Naive thymus-derived CD8-positive, alpha-beta T cell (primary cell): ENCODE measurements at regions not wholly inside any gene's neighbourhood (a gene's known extent, or its start where the extent isn't known, plus 50 kb on each side); places are given as distances from the start of the nearest gene placed in this dataset.

Experiments
- ATAC-seq, 2 donors: fragments of 150-1000 bp; cut with Tn5 transposase in 1 of 2; sonication (Bioruptor Pico), chemical (Tn5 transposase) in 1 of 2; 1 replicate in 1 of 2; 2 replicates in 1 of 2; pipeline ENCODE4 v1.10.0; 2021; ENCODE audit warnings: mild to moderate bottlenecking in 2 of 2, moderate library complexity in 2 of 2
- POLR2A ChIA-PET: fragments of 350-600 bp; sonication (Branson Sonifier 250); formaldehyde crosslinking; loops from one replicate; lab custom pipeline; 2021; ENCODE audit warnings: antibody characterized with exemption; lab: Charles Lee
- DNase-seq, 10 donors: peaks; one replicate each; pipeline versions ENCODE4 v3.0.0 to v3.0.0-alpha.2; 2020 to 2022
- H3K27ac Mint-ChIP-seq, 10 donors: one replicate each; pipeline ENCODE4 v1.8.0; 2020 to 2022; ENCODE audit warnings: mild to moderate bottlenecking in 10 of 10, mixed read lengths in 10 of 10, moderate library complexity in 4 of 10, inconsistent platforms in 1 of 10
- H3K27me3 Mint-ChIP-seq, 5 donors: one replicate each; pipeline ENCODE4 v1.8.0; 2021 to 2022; ENCODE audit warnings: mixed read lengths in 5 of 5
- H3K36me3 Mint-ChIP-seq, 3 donors: one replicate each; pipeline ENCODE4 v1.8.0; 2020 to 2022; ENCODE audit warnings: mixed read lengths in 3 of 3, mild to moderate bottlenecking in 2 of 3, inconsistent platforms in 1 of 3
- H3K4me1 Mint-ChIP-seq, 4 donors: one replicate each; pipeline ENCODE4 v1.8.0; 2021 to 2022; ENCODE audit warnings: mixed read lengths in 4 of 4
- H3K4me3 Mint-ChIP-seq, 10 donors: one replicate each; pipeline ENCODE4 v1.8.0; 2020 to 2022; ENCODE audit warnings: mild to moderate bottlenecking in 10 of 10, mixed read lengths in 10 of 10, moderate library complexity in 6 of 10, inconsistent platforms in 1 of 10
- H3K9me3 Mint-ChIP-seq, 9 donors: one replicate each; pipeline ENCODE4 v1.8.0; 2020 to 2022; ENCODE audit warnings: mixed read lengths in 9 of 9, mild to moderate bottlenecking in 3 of 9, inconsistent platforms in 1 of 9, moderate library complexity in 1 of 9

GRCh38 chr1:220407191-220407590 is 120.7 kb upstream of the MARK1 start:
- POLR2A ChIA-PET: no interaction called here
- no peak overlapping the region for H3K27ac Mint-ChIP-seq
- peaks cover 0 to 18% (median 0%) of the 10 kb centered on the region in 3 donors for H3K36me3 Mint-ChIP-seq
- DNase-seq: no peak
- H3K4me1 Mint-ChIP-seq: peaks cover 0 to 1% (median 0%) of the 10 kb centered on the region in 4 donors
- H3K9me3 Mint-ChIP-seq: peaks cover 0 to 12% (median 3%) of the 10 kb centered on the region in 9 donors
- H3K4me3 Mint-ChIP-seq: no peak overlapping the region
- peaks cover 26 to 42% (median 36%) of the 10 kb centered on the region in 5 donors for H3K27me3 Mint-ChIP-seq
- ATAC-seq: no peak

GRCh38 chr1:220398238-220398637 is 126.0 kb upstream of the RAB3GAP2 start:
- H3K4me1 Mint-ChIP-seq: no peaks in the 10 kb centered on the region
- no peak overlapping the region for H3K27ac Mint-ChIP-seq
- H3K27me3 Mint-ChIP-seq: peaks cover 15 to 37% (median 24%) of the 10 kb centered on the region in 5 donors
- POLR2A ChIA-PET: no interaction called here
- H3K4me3 Mint-ChIP-seq: no peak overlapping the region
- no peak for ATAC-seq
- peaks cover 0 to 8% (median 0%) of the 10 kb centered on the region in 3 donors for H3K36me3 Mint-ChIP-seq
- H3K9me3 Mint-ChIP-seq: peaks cover 0 to 25% (median 6%) of the 10 kb centered on the region in 9 donors
- DNase-seq: no peak

GRCh38 chr1:220391491-220391890 is 119.2 kb upstream of the RAB3GAP2 start:
- peaks cover 16 to 46% (median 25%) of the 10 kb centered on the region in 5 donors for H3K27me3 Mint-ChIP-seq
- no peak for ATAC-seq
- H3K4me3 Mint-ChIP-seq: no peak overlapping the region
- peaks cover 0 to 3% (median 0%) of the 10 kb centered on the region in 9 donors for H3K9me3 Mint-ChIP-seq
- no peak for DNase-seq
- no peaks in the 10 kb centered on the region for H3K36me3 Mint-ChIP-seq
- no peak overlapping the region for H3K27ac Mint-ChIP-seq
- H3K4me1 Mint-ChIP-seq: no peaks in the 10 kb centered on the region
- POLR2A ChIA-PET: no interaction called here

- peaks cover 0 to 14% (median 10%) of the 10 kb centered on the region in 9 donors for H3K9me3 Mint-ChIP-seq
- peak overlapping the region in 1 of 10 donors; percentile 59 for H3K27ac Mint-ChIP-seq
- H3K27me3 Mint-ChIP-seq: peaks cover 14 to 46% (median 21%) of the 10 kb centered on the region in 5 donors
- DNase-seq (no peak), ATAC-seq (no peak)
- POLR2A ChIA-PET: no interaction called here
- no peaks in the 10 kb centered on the region for H3K4me1 Mint-ChIP-seq
- no peak overlapping the region for H3K4me3 Mint-ChIP-seq
- H3K36me3 Mint-ChIP-seq: peaks cover 0 to 7% (median 0%) of the 10 kb centered on the region in 3 donors
Measured at GRCh38 chr1:220389634-220390033, 117.4 kb upstream of the RAB3GAP2 start.

GRCh38 chr1:220386494-220387195 is 114.4 kb upstream of the RAB3GAP2 start:
- ATAC-seq (no peak), DNase-seq (no peak)
- no peaks in the 10 kb centered on the region for H3K4me1 Mint-ChIP-seq
- peaks cover 0 to 15% (median 11%) of the 10 kb centered on the region in 9 donors for H3K9me3 Mint-ChIP-seq
- no peak overlapping the region for H3K4me3 Mint-ChIP-seq
- H3K27me3 Mint-ChIP-seq: peaks cover 13 to 44% (median 17%) of the 10 kb centered on the region in 5 donors
- H3K27ac Mint-ChIP-seq: no peak overlapping the region
- POLR2A ChIA-PET: no interaction called here
- peaks cover 0 to 7% (median 0%) of the 10 kb centered on the region in 3 donors for H3K36me3 Mint-ChIP-seq

GRCh38 chr1:220385158-220385557 is 112.9 kb upstream of the RAB3GAP2 start:
- peaks cover 0 to 17% (median 11%) of the 10 kb centered on the region in 9 donors for H3K9me3 Mint-ChIP-seq
- ATAC-seq (no peak), DNase-seq (no peak)
- H3K4me3 Mint-ChIP-seq: no peak overlapping the region
- peaks cover 0 to 7% (median 0%) of the 10 kb centered on the region in 3 donors for H3K36me3 Mint-ChIP-seq
- peaks cover 16 to 44% (median 19%) of the 10 kb centered on the region in 5 donors for H3K27me3 Mint-ChIP-seq
- POLR2A ChIA-PET: no interaction called here
- H3K4me1 Mint-ChIP-seq: no peaks in the 10 kb centered on the region
- no peak overlapping the region for H3K27ac Mint-ChIP-seq

- no peaks in the 10 kb centered on the region for H3K4me1 Mint-ChIP-seq
- POLR2A ChIA-PET: no interaction called here
Measured at GRCh38 chr1:220382994-220383393, 110.7 kb upstream of the RAB3GAP2 start.

GRCh38 chr1:220380885-220381284 is 108.6 kb upstream of the RAB3GAP2 start:
- peaks cover 9 to 47% (median 11%) of the 10 kb centered on the region in 5 donors for H3K27me3 Mint-ChIP-seq
- H3K4me1 Mint-ChIP-seq: no peaks in the 10 kb centered on the region
- POLR2A ChIA-PET: no interaction called here
- H3K36me3 Mint-ChIP-seq: peaks cover 0 to 7% (median 0%) of the 10 kb centered on the region in 3 donors
- H3K27ac Mint-ChIP-seq: no peak overlapping the region
- DNase-seq (no peak), ATAC-seq (no peak)
- peaks cover 0 to 20% (median 12%) of the 10 kb centered on the region in 9 donors for H3K9me3 Mint-ChIP-seq
- H3K4me3 Mint-ChIP-seq: no peak overlapping the region

More at GRCh38 chr1:220382994-220383393, 110.7 kb upstream of the RAB3GAP2 start:
- no peak for ATAC-seq
- DNase-seq: no peak
- H3K27ac Mint-ChIP-seq: no peak overlapping the region
- H3K9me3 Mint-ChIP-seq: peaks cover 0 to 20% (median 13%) of the 10 kb centered on the region in 9 donors
- no peak overlapping the region for H3K4me3 Mint-ChIP-seq
- peaks cover 0 to 7% (median 0%) of the 10 kb centered on the region in 3 donors for H3K36me3 Mint-ChIP-seq
- H3K27me3 Mint-ChIP-seq: peaks cover 8 to 32% (median 11%) of the 10 kb centered on the region in 5 donors

- Mint-ChIP-seq H3K9me3 (peaks cover 0 to 12% (median 3%) of the 10 kb centered on the region in 9 donors), H3K4me3 (no peak overlapping the region), H3K27me3 (peaks cover 11 to 54% (median 18%) of the 10 kb centered on the region in 5 donors), H3K27ac (no peak overlapping the region), H3K4me1 (no peaks in the 10 kb centered on the region), H3K36me3 (peaks cover 0 to 4% (median 0%) of the 10 kb centered on the region in 3 donors)
- ATAC-seq (no peak), DNase-seq (no peak)
- POLR2A ChIA-PET: no interaction called here
Measured at GRCh38 chr1:220378571-220379302, 106.5 kb upstream of the RAB3GAP2 start.

- DNase-seq (no peak), ATAC-seq (no peak)
- POLR2A ChIA-PET: no interaction called here
- Mint-ChIP-seq H3K27ac (no peak overlapping the region), H3K36me3 (peaks cover 0 to 4% (median 0%) of the 10 kb centered on the region in 3 donors), H3K9me3 (peaks cover 0 to 12% (median 3%) of the 10 kb centered on the region in 9 donors), H3K4me1 (no peaks in the 10 kb centered on the region), H3K27me3 (peaks cover 5 to 43% (median 17%) of the 10 kb centered on the region in 5 donors), H3K4me3 (no peak overlapping the region)
Measured at GRCh38 chr1:220375715-220376114, 103.5 kb upstream of the RAB3GAP2 start.

- H3K9me3 Mint-ChIP-seq: peaks cover 0 to 7% (median 2%) of the 10 kb centered on the region in 9 donors
- ATAC-seq (no peak), DNase-seq (no peak)
- peaks cover 0 to 4% (median 0%) of the 10 kb centered on the region in 3 donors for H3K36me3 Mint-ChIP-seq
- H3K27ac Mint-ChIP-seq: no peak overlapping the region
- POLR2A ChIA-PET: no interaction called here
- H3K27me3 Mint-ChIP-seq: peaks cover 5 to 40% (median 16%) of the 10 kb centered on the region in 5 donors
- H3K4me3 Mint-ChIP-seq: no peak overlapping the region
- H3K4me1 Mint-ChIP-seq: no peaks in the 10 kb centered on the region
Measured at GRCh38 chr1:220374449-220374848, 102.2 kb upstream of the RAB3GAP2 start.

GRCh38 chr1:220372451-220372850 is 100.2 kb upstream of the RAB3GAP2 start:
- POLR2A ChIA-PET: no interaction called here
- H3K36me3 Mint-ChIP-seq: peaks cover 0 to 4% (median 0%) of the 10 kb centered on the region in 3 donors
- H3K4me3 Mint-ChIP-seq: no peak overlapping the region
- peaks cover 0 to 6% (median 2%) of the 10 kb centered on the region in 9 donors for H3K9me3 Mint-ChIP-seq
- H3K27me3 Mint-ChIP-seq: peaks cover 5 to 32% (median 19%) of the 10 kb centered on the region in 5 donors
- no peaks in the 10 kb centered on the region for H3K4me1 Mint-ChIP-seq
- no peak for ATAC-seq
- DNase-seq: no peak
- no peak overlapping the region for H3K27ac Mint-ChIP-seq

- DNase-seq: no peak
- H3K4me3 Mint-ChIP-seq: no peak overlapping the region
- ATAC-seq: no peak
- peaks cover 0 to 13% (median 6%) of the 10 kb centered on the region in 9 donors for H3K9me3 Mint-ChIP-seq
- POLR2A ChIA-PET: no interaction called here
- no peaks in the 10 kb centered on the region for H3K4me1 Mint-ChIP-seq
- no peak overlapping the region for H3K27ac Mint-ChIP-seq
- H3K27me3 Mint-ChIP-seq: peaks cover 2 to 27% (median 20%) of the 10 kb centered on the region in 5 donors
- H3K36me3 Mint-ChIP-seq: peaks cover 0 to 9% (median 0%) of the 10 kb centered on the region in 3 donors
Measured at GRCh38 chr1:220371324-220371723, 99.1 kb upstream of the RAB3GAP2 start.
